ENCODE measurements at regions not wholly inside any gene's neighbourhood (a gene's known extent, or its start where the extent isn't known, plus 50 kb on each side); places are given as distances from the start of the nearest gene placed in this dataset.

DNA sequence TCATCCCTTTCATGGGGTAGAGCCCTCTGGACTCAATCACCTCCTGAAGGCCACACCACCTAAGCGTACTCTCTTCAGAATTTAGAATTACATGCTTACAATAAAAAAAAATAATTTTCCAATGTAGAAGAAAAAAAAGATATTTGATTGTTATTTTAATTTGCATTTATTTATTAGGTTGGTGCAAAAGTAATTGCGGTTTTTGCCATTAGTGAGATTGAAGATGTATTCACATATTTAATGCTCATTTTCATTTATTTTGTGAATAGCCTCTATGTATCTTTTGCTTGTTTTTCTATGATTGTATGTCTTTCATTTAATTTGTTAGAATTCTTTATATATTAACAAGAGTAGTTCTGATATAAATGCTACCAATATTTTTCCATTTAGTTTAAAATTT lies 220.5 kb downstream of the RND3 start:
- TF ChIP-seq POLR2A (IDR thresholded peaks at IDR 0.05) = no peak
- TF ChIP-seq, protein P1, sequence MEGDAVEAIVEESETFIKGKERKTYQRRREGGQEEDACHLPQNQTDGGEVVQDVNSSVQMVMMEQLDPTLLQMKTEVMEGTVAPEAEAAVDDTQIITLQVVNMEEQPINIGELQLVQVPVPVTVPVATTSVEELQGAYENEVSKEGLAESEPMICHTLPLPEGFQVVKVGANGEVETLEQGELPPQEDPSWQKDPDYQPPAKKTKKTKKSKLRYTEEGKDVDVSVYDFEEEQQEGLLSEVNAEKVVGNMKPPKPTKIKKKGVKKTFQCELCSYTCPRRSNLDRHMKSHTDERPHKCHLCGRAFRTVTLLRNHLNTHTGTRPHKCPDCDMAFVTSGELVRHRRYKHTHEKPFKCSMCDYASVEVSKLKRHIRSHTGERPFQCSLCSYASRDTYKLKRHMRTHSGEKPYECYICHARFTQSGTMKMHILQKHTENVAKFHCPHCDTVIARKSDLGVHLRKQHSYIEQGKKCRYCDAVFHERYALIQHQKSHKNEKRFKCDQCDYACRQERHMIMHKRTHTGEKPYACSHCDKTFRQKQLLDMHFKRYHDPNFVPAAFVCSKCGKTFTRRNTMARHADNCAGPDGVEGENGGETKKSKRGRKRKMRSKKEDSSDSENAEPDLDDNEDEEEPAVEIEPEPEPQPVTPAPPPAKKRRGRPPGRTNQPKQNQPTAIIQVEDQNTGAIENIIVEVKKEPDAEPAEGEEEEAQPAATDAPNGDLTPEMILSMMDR (IDR thresholded peaks at IDR 0.05) = no peak
